ENCODE measurements at regions not wholly inside any gene's neighbourhood (a gene's known extent, or its start where the extent isn't known, plus 50 kb on each side); places are given as distances from the start of the nearest gene placed in this dataset.

GRCh38 chr3:193871220-193871485 lies 264.8 kb upstream of the HES1 start:
- Histone ChIP-seq H3K4me1 (ENCODE audit: control insufficient read depth in 2 of 2, insufficient read depth in 2 of 2, low read length in 2 of 2) (no peaks in the 10 kb centered on the region), H3K27ac (ENCODE audit: low read depth, low read length) (no peak overlapping the region), H3K27me3 (ENCODE audit: control insufficient read depth in 2 of 2, insufficient read depth in 2 of 2, low read length in 2 of 2) (no peaks in the 10 kb centered on the region), H3K4me3 (ENCODE audit: low read length) (no peak overlapping the region), H3K9me3 (ENCODE audit: control insufficient read depth in 2 of 3, low read length in 3 of 3) (no peaks in the 10 kb centered on the region), H3K36me3 (ENCODE audit: control insufficient read depth in 2 of 3, insufficient read depth in 3 of 3, low read length in 3 of 3) (no peaks in the 10 kb centered on the region)
- no peak overlapping the region for H3K27ac Mint-ChIP-seq
- ATAC-seq (no peak), DNase-seq (no peak)
- peaks cover 16 to 28% (median 24%) of the 10 kb centered on the region in 5 donors for H3K27me3 Mint-ChIP-seq
- intact Hi-C loops (cut with micrococcal nuclease), result no loop called here
- CTCF ChIA-PET, result no interaction called here
- no peaks in the 10 kb centered on the region for H3K36me3 Mint-ChIP-seq
- H3K9me3 Mint-ChIP-seq, result no peaks in the 10 kb centered on the region
- peaks cover 0 to 15% (median 7%) of the 10 kb centered on the region in 7 donors for H3K4me1 Mint-ChIP-seq
- H3K4me3 Mint-ChIP-seq, result peak overlapping the region in 1 of 10 donors; percentile 30
- POLR2A ChIA-PET, result no interaction called here

GRCh38 chr3:193872265-193872753 lies 263.6 kb upstream of the HES1 start:
- H3K27ac Mint-ChIP-seq, result no peak overlapping the region
- H3K4me3 Mint-ChIP-seq, result no peak overlapping the region
- Histone ChIP-seq H3K4me3 (ENCODE audit: low read length) (no peak overlapping the region), H3K9me3 (ENCODE audit: control insufficient read depth in 2 of 3, low read length in 3 of 3) (no peaks in the 10 kb centered on the region), H3K27me3 (ENCODE audit: control insufficient read depth in 2 of 2, insufficient read depth in 2 of 2, low read length in 2 of 2) (no peaks in the 10 kb centered on the region), H3K4me1 (ENCODE audit: control insufficient read depth in 2 of 2, insufficient read depth in 2 of 2, low read length in 2 of 2) (no peaks in the 10 kb centered on the region), H3K27ac (ENCODE audit: low read depth, low read length) (no peak overlapping the region), H3K36me3 (ENCODE audit: control insufficient read depth in 2 of 3, insufficient read depth in 3 of 3, low read length in 3 of 3) (no peaks in the 10 kb centered on the region)
- ChIA-PET CTCF (no interaction called here), POLR2A (no interaction called here)
- no peaks in the 10 kb centered on the region for H3K9me3 Mint-ChIP-seq
- DNase-seq (no peak), ATAC-seq (no peak)
- peaks cover 0 to 15% (median 7%) of the 10 kb centered on the region in 7 donors for H3K4me1 Mint-ChIP-seq
- no peaks in the 10 kb centered on the region for H3K36me3 Mint-ChIP-seq
- peaks cover 21 to 34% (median 24%) of the 10 kb centered on the region in 5 donors for H3K27me3 Mint-ChIP-seq
- intact Hi-C loops (cut with micrococcal nuclease), result no loop called here

- peaks cover 0 to 14% (median 5%) of the 10 kb centered on the region in 7 donors for H3K4me1 Mint-ChIP-seq
- no peaks in the 10 kb centered on the region for H3K36me3 Mint-ChIP-seq
- intact Hi-C loops (cut with micrococcal nuclease), result no loop called here
- no peak overlapping the region for H3K27ac ChIP-seq (ENCODE audit: low read depth, low read length)
- H3K36me3 ChIP-seq (ENCODE audit: control insufficient read depth in 2 of 3, insufficient read depth in 3 of 3, low read length in 3 of 3), result no peaks in the 10 kb centered on the region
- no peaks in the 10 kb centered on the region for H3K27me3 ChIP-seq (ENCODE audit: control insufficient read depth in 2 of 2, insufficient read depth in 2 of 2, low read length in 2 of 2)
- no peak overlapping the region for H3K4me3 Mint-ChIP-seq
- ATAC-seq (no peak), DNase-seq (no peak)
- POLR2A ChIA-PET, result no interaction called here
- H3K4me1 ChIP-seq (ENCODE audit: control insufficient read depth in 2 of 2, insufficient read depth in 2 of 2, low read length in 2 of 2), result no peaks in the 10 kb centered on the region
- CTCF ChIA-PET, result no interaction called here
- no peak overlapping the region for H3K4me3 ChIP-seq (ENCODE audit: low read length)
- H3K9me3 Mint-ChIP-seq, result no peaks in the 10 kb centered on the region
- H3K27me3 Mint-ChIP-seq, result peaks cover 17 to 31% (median 20%) of the 10 kb centered on the region in 5 donors
- no peaks in the 10 kb centered on the region for H3K9me3 ChIP-seq (ENCODE audit: control insufficient read depth in 2 of 3, low read length in 3 of 3)
- H3K27ac Mint-ChIP-seq, result no peak overlapping the region
These were observed 262.3 kb upstream of the HES1 start for GRCh38 chr3:193873426-193874201.

- Histone ChIP-seq H3K4me1 (ENCODE audit: control insufficient read depth in 2 of 2, insufficient read depth in 2 of 2, low read length in 2 of 2) (no peaks in the 10 kb centered on the region), H3K27ac (ENCODE audit: low read depth, low read length) (no peak overlapping the region), H3K36me3 (ENCODE audit: control insufficient read depth in 2 of 3, insufficient read depth in 3 of 3, low read length in 3 of 3) (no peaks in the 10 kb centered on the region), H3K27me3 (ENCODE audit: control insufficient read depth in 2 of 2, insufficient read depth in 2 of 2, low read length in 2 of 2) (no peaks in the 10 kb centered on the region), H3K9me3 (ENCODE audit: control insufficient read depth in 2 of 3, low read length in 3 of 3) (no peaks in the 10 kb centered on the region), H3K4me3 (ENCODE audit: low read length) (no peak overlapping the region)
- H3K9me3 Mint-ChIP-seq, result no peaks in the 10 kb centered on the region
- H3K4me3 Mint-ChIP-seq, result no peak overlapping the region
- DNase-seq (no peak), ATAC-seq (no peak)
- CTCF ChIA-PET, result no interaction called here
- H3K27ac Mint-ChIP-seq, result no peak overlapping the region
- H3K36me3 Mint-ChIP-seq, result no peaks in the 10 kb centered on the region
- H3K27me3 Mint-ChIP-seq, result peaks cover 11 to 31% (median 18%) of the 10 kb centered on the region in 5 donors
- POLR2A ChIA-PET, result no interaction called here
- peaks cover 0 to 13% (median 4%) of the 10 kb centered on the region in 7 donors for H3K4me1 Mint-ChIP-seq
- intact Hi-C loops (cut with micrococcal nuclease), result no loop called here
These were observed 261.4 kb upstream of the HES1 start for GRCh38 chr3:193874512-193874911.

- Histone ChIP-seq H3K9me3 (ENCODE audit: control insufficient read depth in 2 of 3, low read length in 3 of 3) (no peaks in the 10 kb centered on the region), H3K36me3 (ENCODE audit: control insufficient read depth in 2 of 3, insufficient read depth in 3 of 3, low read length in 3 of 3) (no peaks in the 10 kb centered on the region), H3K27me3 (ENCODE audit: control insufficient read depth in 2 of 2, insufficient read depth in 2 of 2, low read length in 2 of 2) (no peaks in the 10 kb centered on the region), H3K27ac (ENCODE audit: low read depth, low read length) (no peak overlapping the region), H3K4me3 (ENCODE audit: low read length) (no peak overlapping the region), H3K4me1 (ENCODE audit: control insufficient read depth in 2 of 2, insufficient read depth in 2 of 2, low read length in 2 of 2) (no peaks in the 10 kb centered on the region)
- H3K27me3 Mint-ChIP-seq, result peaks cover 6 to 27% (median 15%) of the 10 kb centered on the region in 5 donors
- POLR2A ChIA-PET, result no interaction called here
- H3K4me3 Mint-ChIP-seq, result no peak overlapping the region
- no peak for ATAC-seq
- H3K9me3 Mint-ChIP-seq, result no peaks in the 10 kb centered on the region
- H3K27ac Mint-ChIP-seq, result peak overlapping the region in 1 of 9 donors; percentile 7
- DNase-seq, result no peak
- intact Hi-C loops (cut with micrococcal nuclease), result no loop called here
- CTCF ChIA-PET, result no interaction called here
- no peaks in the 10 kb centered on the region for H3K36me3 Mint-ChIP-seq
- H3K4me1 Mint-ChIP-seq, result peaks cover 0 to 8% (median 2%) of the 10 kb centered on the region in 7 donors
These were observed 260.9 kb upstream of the HES1 start for GRCh38 chr3:193874997-193875593.

- intact Hi-C loops (cut with micrococcal nuclease), result no loop called here
- H3K36me3 Mint-ChIP-seq, result no peaks in the 10 kb centered on the region
- no peak overlapping the region for H3K27ac Mint-ChIP-seq
- H3K9me3 Mint-ChIP-seq, result no peaks in the 10 kb centered on the region
- POLR2A ChIA-PET, result no interaction called here
- peaks cover 0 to 4% (median 0%) of the 10 kb centered on the region in 7 donors for H3K4me1 Mint-ChIP-seq
- no peaks in the 10 kb centered on the region for H3K9me3 ChIP-seq (ENCODE audit: control insufficient read depth in 2 of 3, low read length in 3 of 3)
- no peak overlapping the region for H3K27ac ChIP-seq (ENCODE audit: low read depth, low read length)
- no peaks in the 10 kb centered on the region for H3K36me3 ChIP-seq (ENCODE audit: control insufficient read depth in 2 of 3, insufficient read depth in 3 of 3, low read length in 3 of 3)
- no peaks in the 10 kb centered on the region for H3K27me3 ChIP-seq (ENCODE audit: control insufficient read depth in 2 of 2, insufficient read depth in 2 of 2, low read length in 2 of 2)
- ATAC-seq (no peak), DNase-seq (no peak)
- no peak overlapping the region for H3K4me3 Mint-ChIP-seq
- peaks cover 0 to 22% (median 9%) of the 10 kb centered on the region in 5 donors for H3K27me3 Mint-ChIP-seq
- no peak overlapping the region for H3K4me3 ChIP-seq (ENCODE audit: low read length)
- CTCF ChIA-PET, result no interaction called here
- no peaks in the 10 kb centered on the region for H3K4me1 ChIP-seq (ENCODE audit: control insufficient read depth in 2 of 2, insufficient read depth in 2 of 2, low read length in 2 of 2)
These were observed 260.2 kb upstream of the HES1 start for GRCh38 chr3:193875601-193876321.
